ENCODE measurements at regions not wholly inside any gene's neighbourhood (a gene's known extent, or its start where the extent isn't known, plus 50 kb on each side); places are given as distances from the start of the nearest gene placed in this dataset.

- TF ChIP-seq CEBPB (IDR thresholded peaks at IDR 0.05), result no peak
- no peak for TF ChIP-seq NFIC (IDR thresholded peaks at IDR 0.05)
- no peak for TF ChIP-seq TEAD4 (IDR thresholded peaks at IDR 0.05)
- TF ChIP-seq TAF1 (IDR thresholded peaks at IDR 0.05; ENCODE audit: low read depth), result no peak
- TF ChIP-seq MAX (IDR thresholded peaks at IDR 0.05), result no peak
- no peak for TF ChIP-seq CREB1 (IDR thresholded peaks at IDR 0.05; ENCODE audit: low read depth)
- TF ChIP-seq EGR1 (IDR thresholded peaks at IDR 0.05), result no peak
- no peak for TF ChIP-seq RAD21 (IDR thresholded peaks at IDR 0.05; ENCODE audit: low read depth)
- TF ChIP-seq FOXM1 (IDR thresholded peaks at IDR 0.05; ENCODE audit: borderline replicate concordance, low read depth), result no peak
- TF ChIP-seq USF1 (IDR thresholded peaks at IDR 0.05), result no peak
- no peak for TF ChIP-seq EP300 (IDR thresholded peaks at IDR 0.05; ENCODE audit: borderline replicate concordance)
- TF ChIP-seq TCF12 (IDR thresholded peaks at IDR 0.05; ENCODE audit: low read depth), result no peak
Measured at GRCh38 chr9:13491138-13491492, 211.6 kb upstream of the MPDZ start.

GRCh38 chr9:13487936-13488335 lies 208.4 kb upstream of the MPDZ start:
- TF ChIP-seq TCF12 (IDR thresholded peaks at IDR 0.05; ENCODE audit: low read depth) (no peak), MAX (IDR thresholded peaks at IDR 0.05) (no peak), CREB1 (IDR thresholded peaks at IDR 0.05; ENCODE audit: low read depth) (no peak), FOXM1 (IDR thresholded peaks at IDR 0.05; ENCODE audit: borderline replicate concordance, low read depth) (no peak), EGR1 (IDR thresholded peaks at IDR 0.05) (no peak)

GRCh38 chr9:13487498-13487897 lies 208.0 kb upstream of the MPDZ start:
- TF ChIP-seq TEAD4 (IDR thresholded peaks at IDR 0.05), result no peak
- TF ChIP-seq MAX (IDR thresholded peaks at IDR 0.05), result no peak
- TF ChIP-seq RAD21 (IDR thresholded peaks at IDR 0.05; ENCODE audit: low read depth), result no peak
- no peak for TF ChIP-seq EGR1 (IDR thresholded peaks at IDR 0.05)
- no peak for TF ChIP-seq FOXM1 (IDR thresholded peaks at IDR 0.05; ENCODE audit: borderline replicate concordance, low read depth)
- no peak for TF ChIP-seq EP300 (IDR thresholded peaks at IDR 0.05; ENCODE audit: borderline replicate concordance)
- TF ChIP-seq USF1 (IDR thresholded peaks at IDR 0.05), result no peak
- no peak for TF ChIP-seq YY1 (IDR thresholded peaks at IDR 0.05; ENCODE audit: low read depth)
- no peak for TF ChIP-seq CREB1 (IDR thresholded peaks at IDR 0.05; ENCODE audit: low read depth)
- no peak for TF ChIP-seq TCF12 (IDR thresholded peaks at IDR 0.05; ENCODE audit: low read depth)
- TF ChIP-seq ZBTB7A (IDR thresholded peaks at IDR 0.05; ENCODE audit: low read depth), result no peak

GRCh38 chr9:13487071-13487470 lies 207.6 kb upstream of the MPDZ start:
- TF ChIP-seq RAD21 (IDR thresholded peaks at IDR 0.05; ENCODE audit: low read depth) (no peak), USF1 (IDR thresholded peaks at IDR 0.05) (no peak), TEAD4 (IDR thresholded peaks at IDR 0.05) (no peak), NFIC (IDR thresholded peaks at IDR 0.05) (no peak), EGR1 (IDR thresholded peaks at IDR 0.05) (no peak), FOXM1 (IDR thresholded peaks at IDR 0.05; ENCODE audit: borderline replicate concordance, low read depth) (no peak), TCF12 (IDR thresholded peaks at IDR 0.05; ENCODE audit: low read depth) (no peak), ZBTB7A (IDR thresholded peaks at IDR 0.05; ENCODE audit: low read depth) (no peak), TAF1 (IDR thresholded peaks at IDR 0.05; ENCODE audit: low read depth) (no peak), MAX (IDR thresholded peaks at IDR 0.05) (no peak), YY1 (IDR thresholded peaks at IDR 0.05; ENCODE audit: low read depth) (no peak)

- TF ChIP-seq REST (IDR thresholded peaks at IDR 0.05; ENCODE audit: low read depth) (no peak), FOXM1 (IDR thresholded peaks at IDR 0.05; ENCODE audit: borderline replicate concordance, low read depth) (no peak), TEAD4 (IDR thresholded peaks at IDR 0.05) (no peak), TCF12 (IDR thresholded peaks at IDR 0.05; ENCODE audit: low read depth) (no peak), ZBTB7A (IDR thresholded peaks at IDR 0.05; ENCODE audit: low read depth) (no peak), EP300 (IDR thresholded peaks at IDR 0.05; ENCODE audit: borderline replicate concordance) (no peak), EGR1 (IDR thresholded peaks at IDR 0.05) (no peak), CREB1 (IDR thresholded peaks at IDR 0.05; ENCODE audit: low read depth) (no peak), NFIC (IDR thresholded peaks at IDR 0.05) (no peak), YY1 (IDR thresholded peaks at IDR 0.05; ENCODE audit: low read depth) (no peak), TAF1 (IDR thresholded peaks at IDR 0.05; ENCODE audit: low read depth) (no peak), MAX (IDR thresholded peaks at IDR 0.05) (no peak), CEBPB (IDR thresholded peaks at IDR 0.05) (no peak)
Measured at GRCh38 chr9:13485068-13485596, 205.6 kb upstream of the MPDZ start.

- no peak for TF ChIP-seq NFIC (IDR thresholded peaks at IDR 0.05)
- no peak for TF ChIP-seq MAX (IDR thresholded peaks at IDR 0.05)
- TF ChIP-seq REST (IDR thresholded peaks at IDR 0.05; ENCODE audit: low read depth), result no peak
- no peak for TF ChIP-seq CEBPB (IDR thresholded peaks at IDR 0.05)
- TF ChIP-seq YY1 (IDR thresholded peaks at IDR 0.05; ENCODE audit: low read depth), result no peak
- TF ChIP-seq RAD21 (IDR thresholded peaks at IDR 0.05; ENCODE audit: low read depth), result no peak
- no peak for TF ChIP-seq CREB1 (IDR thresholded peaks at IDR 0.05; ENCODE audit: low read depth)
- TF ChIP-seq FOXM1 (IDR thresholded peaks at IDR 0.05; ENCODE audit: borderline replicate concordance, low read depth), result no peak
- no peak for TF ChIP-seq EGR1 (IDR thresholded peaks at IDR 0.05)
- no peak for TF ChIP-seq USF1 (IDR thresholded peaks at IDR 0.05)
- no peak for TF ChIP-seq TAF1 (IDR thresholded peaks at IDR 0.05; ENCODE audit: low read depth)
- no peak for TF ChIP-seq TEAD4 (IDR thresholded peaks at IDR 0.05)
- TF ChIP-seq EP300 (IDR thresholded peaks at IDR 0.05; ENCODE audit: borderline replicate concordance), result no peak
- TF ChIP-seq ZBTB7A (IDR thresholded peaks at IDR 0.05; ENCODE audit: low read depth), result no peak
- no peak for TF ChIP-seq TCF12 (IDR thresholded peaks at IDR 0.05; ENCODE audit: low read depth)
Measured at GRCh38 chr9:13484186-13484585, 204.7 kb upstream of the MPDZ start.
